PC-3 (cell line): ENCODE measurements at regions not wholly inside any gene's neighbourhood (a gene's known extent, or its start where the extent isn't known, plus 50 kb on each side); places are given as distances from the start of the nearest gene placed in this dataset.

Source experiments
- ATAC-seq: fragments of 200-7000 bp; cut with Tn5 transposase; 2 replicates; pipeline ENCODE4 v1.9.1; 2020; ENCODE audit warnings: mild to moderate bottlenecking, moderate library complexity
- BruUV-seq: library from RNA; stranded (reverse); fragments of 400-500 nt; replicated peaks from 2 replicates; lab custom pipeline; 2021; lab: Mats Ljungman, UMichigan
- CTCF ChIA-PET: fragments of 300-600 bp; sonication (Branson Sonifier 250); formaldehyde crosslinking; loops from one replicate; lab custom pipeline; 2022; ENCODE audit warnings: antibody characterized with exemption; lab: Charles Lee
- POLR2A ChIA-PET: fragments of 300-600 bp; sonication (Branson Sonifier 250); formaldehyde crosslinking; loops from one replicate; lab custom pipeline; 2022; ENCODE audit warnings: antibody characterized with exemption; ENCODE audit not compliant: unreplicated experiment; lab: Charles Lee
- DNase-seq: peaks from one replicate; pipeline ENCODE4 v3.0.0-alpha.2; 2015
- H2AFZ ChIP-seq: fragments of 300-600 bp; sonication (generic); 2 replicates; pipeline ENCODE4 v1.6.0; 2016; ENCODE audit warnings: antibody characterized with exemption, low read length
- H3F3A ChIP-seq: fragments of 300-600 bp; sonication (generic); one replicate; pipeline ENCODE4 v1.6.0; 2017; ENCODE audit warnings: antibody characterized with exemption, low read length, control low read depth, mild to moderate bottlenecking; ENCODE audit not compliant: unreplicated experiment
- H3K27ac ChIP-seq: fragments of 300-600 bp; sonication (generic); 2 replicates; pipeline ENCODE4 v1.5.1; 2016; ENCODE audit warnings: mild to moderate bottlenecking, low read length
- H3K27me3 ChIP-seq: fragments of 300-600 bp; sonication (generic); 2 replicates; pipeline ENCODE4 v1.6.1; 2016; ENCODE audit warnings: low read length, mixed read lengths
- H3K36me3 ChIP-seq: fragments of 300-600 bp; sonication (generic); 2 replicates; pipeline ENCODE4 v1.6.1; 2016; ENCODE audit warnings: low read depth, mixed run types, low read length, mixed read lengths
- H3K4me1 ChIP-seq: fragments of 300-600 bp; sonication (generic); 2 replicates; pipeline ENCODE4 v1.5.1; 2016; ENCODE audit warnings: low read length; ENCODE audit not compliant: insufficient read depth
- H3K4me2 ChIP-seq: fragments of 300-600 bp; sonication (generic); 2 replicates; pipeline ENCODE4 v1.6.0; 2016; ENCODE audit warnings: low read length
- H3K4me3 ChIP-seq: fragments of 300-600 bp; sonication (generic); 2 replicates; pipeline ENCODE4 v1.5.1; 2016; ENCODE audit warnings: mild to moderate bottlenecking, low read length, mixed read lengths
- H3K79me2 ChIP-seq: fragments of 300-600 bp; sonication (generic); 2 replicates; pipeline ENCODE4 v1.6.1; 2017; ENCODE audit warnings: low read length, mixed read lengths
- H3K9ac ChIP-seq: fragments of 300-600 bp; sonication (generic); 2 replicates; pipeline ENCODE4 v1.6.0; 2016; ENCODE audit warnings: mild to moderate bottlenecking, low read length
- H3K9me2 ChIP-seq: fragments of 300-600 bp; sonication (generic); replicated peaks from 2 replicates; pipeline ENCODE4 v1.6.1; 2016; ENCODE audit warnings: mixed run types, low read length, mixed read lengths
- H3K9me3 ChIP-seq: fragments of 300-600 bp; sonication (generic); 2 replicates; pipeline ENCODE4 v1.6.1; 2016; ENCODE audit warnings: low read length, mixed read lengths
- H4K20me1 ChIP-seq: fragments of 300-600 bp; sonication (generic); 2 replicates; pipeline ENCODE4 v1.6.1; 2016; ENCODE audit warnings: low read length, mixed read lengths
- CTCF ChIP-seq: fragments of 300-600 bp; sonication (generic); conservative IDR thresholded peaks from 2 replicates; pipeline ENCODE4 v1.5.1; 2017; ENCODE audit warnings: antibody characterized with exemption, low read depth, mild to moderate bottlenecking, low read length
- EZH2 ChIP-seq: fragments of 300-600 bp; sonication (generic); IDR thresholded peaks from one replicate; pipeline ENCODE4 v1.6.1; 2017; ENCODE audit warnings: antibody characterized with exemption, mild to moderate bottlenecking, low read length; ENCODE audit not compliant: unreplicated experiment
- EZH2phosphoT487 ChIP-seq: fragments of 300-600 bp; sonication (generic); IDR thresholded peaks from 2 replicates; pipeline ENCODE4 v1.6.1; 2018; ENCODE audit warnings: mild to moderate bottlenecking, antibody characterized with exemption, low read length, borderline replicate concordance
- intact Hi-C: fragments of 100-400 bp; cut with micrococcal nuclease; formaldehyde crosslinking; loops from 2 replicates; pipeline ENCODE4 v1.9.0; 2023

GRCh38 chr13:63699948-63700347 lies 2284.3 kb upstream of the PCDH20 start:
- Histone ChIP-seq H3K27ac (no peak overlapping the region), H4K20me1 (no peaks in the 10 kb centered on the region), H3K4me2 (no peak overlapping the region), H3K36me3 (no peaks in the 10 kb centered on the region), H2AFZ (no peak overlapping the region), H3K9me3 (no peaks in the 10 kb centered on the region), H3K27me3 (no peaks in the 10 kb centered on the region), H3K4me3 (no peak overlapping the region), H3K4me1 (no peaks in the 10 kb centered on the region), H3K9me2 (no peaks in the 10 kb centered on the region), H3F3A (no peaks in the 10 kb centered on the region), H3K9ac (no peak overlapping the region), H3K79me2 (no peaks in the 10 kb centered on the region)
- no peak for ATAC-seq
- TF ChIP-seq CTCF, result no peak
- no peak for TF ChIP-seq EZH2phosphoT487
- TF ChIP-seq EZH2, result no peak
- ChIA-PET POLR2A (no interaction called here), CTCF (no interaction called here)
- intact Hi-C loops, result no loop called here
- DNase-seq, result no peak
- BruUV-seq, result no TSS peak

DNA sequence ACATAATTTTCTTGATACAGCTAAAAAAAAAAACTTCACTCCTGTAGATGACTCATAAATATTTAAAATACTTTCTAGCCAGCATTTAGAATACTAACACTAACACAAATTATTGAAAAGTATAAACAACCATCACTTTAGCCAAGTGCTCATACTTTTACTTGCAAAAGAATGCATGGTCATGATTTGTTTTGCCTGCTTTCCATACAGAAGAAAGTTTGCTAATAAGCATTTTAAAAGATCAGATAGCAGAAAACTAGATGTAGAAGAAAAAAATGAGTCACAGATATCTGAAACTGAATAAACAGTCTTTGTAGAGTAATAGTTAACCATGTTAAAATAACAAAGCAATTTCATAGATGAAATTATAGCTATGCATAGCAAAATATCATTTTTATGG lies 2280.4 kb upstream of the PCDH20 start:
- ATAC-seq, result peak; percentile 64
- intact Hi-C loops, result no loop called here
- BruUV-seq, result no TSS peak

GRCh38 chr13:63693696-63694095 lies 2278.0 kb upstream of the PCDH20 start:
- CTCF ChIA-PET, result no interaction called here
- ATAC-seq (no peak), DNase-seq (no peak)

More for the DNA sequence above, 2280.4 kb upstream of the PCDH20 start:
- CTCF ChIA-PET, result no interaction called here
- no peak overlapping the region for H3K27ac ChIP-seq
- no peaks in the 10 kb centered on the region for H3K36me3 ChIP-seq
- no peak overlapping the region for H2AFZ ChIP-seq
- DNase-seq, result peak; percentile 2
- no peak for TF ChIP-seq EZH2
- no peak for TF ChIP-seq CTCF
- no peak for TF ChIP-seq EZH2phosphoT487
- no peaks in the 10 kb centered on the region for H3K79me2 ChIP-seq
- no peak overlapping the region for H3K4me3 ChIP-seq
- no peak overlapping the region for H3K9ac ChIP-seq
- no peaks in the 10 kb centered on the region for H3K9me2 ChIP-seq
- no peaks in the 10 kb centered on the region for H3K4me1 ChIP-seq
- no peak overlapping the region for H3K4me2 ChIP-seq
- no peaks in the 10 kb centered on the region for H3K27me3 ChIP-seq
- H3K9me3 ChIP-seq, result no peaks in the 10 kb centered on the region
- no peaks in the 10 kb centered on the region for H4K20me1 ChIP-seq
- no peaks in the 10 kb centered on the region for H3F3A ChIP-seq
- POLR2A ChIA-PET, result no interaction called here

More at GRCh38 chr13:63693696-63694095, 2278.0 kb upstream of the PCDH20 start:
- Histone ChIP-seq H3K36me3 (no peaks in the 10 kb centered on the region), H3K9me3 (no peaks in the 10 kb centered on the region), H4K20me1 (no peaks in the 10 kb centered on the region), H3K27me3 (no peaks in the 10 kb centered on the region), H3F3A (no peaks in the 10 kb centered on the region), H3K9me2 (no peaks in the 10 kb centered on the region), H3K4me3 (no peak overlapping the region), H3K4me2 (no peak overlapping the region), H3K27ac (no peak overlapping the region), H3K4me1 (no peaks in the 10 kb centered on the region), H3K9ac (no peak overlapping the region), H3K79me2 (no peaks in the 10 kb centered on the region), H2AFZ (no peak overlapping the region)
- POLR2A ChIA-PET, result no interaction called here
- no peak for TF ChIP-seq EZH2phosphoT487
- TF ChIP-seq EZH2, result no peak
- TF ChIP-seq CTCF, result no peak
- no TSS peak for BruUV-seq
- intact Hi-C loops, result no loop called here
